GM12873 (cell line): ENCODE measurements at regions not wholly inside any gene's neighbourhood (a gene's known extent, or its start where the extent isn't known, plus 50 kb on each side); places are given as distances from the start of the nearest gene placed in this dataset.

Experiments
- TF ChIP-seq, protein P1 (sequence below): IDR thresholded peaks from 2 replicates; pipeline ENCODE4 v1.5.1; 2012; ENCODE audit warnings: low read depth, mild to moderate bottlenecking, moderate library complexity, low read length, control low read depth; ENCODE audit not compliant: insufficient read depth; ENCODE audit errors: missing control alignments

DNA sequence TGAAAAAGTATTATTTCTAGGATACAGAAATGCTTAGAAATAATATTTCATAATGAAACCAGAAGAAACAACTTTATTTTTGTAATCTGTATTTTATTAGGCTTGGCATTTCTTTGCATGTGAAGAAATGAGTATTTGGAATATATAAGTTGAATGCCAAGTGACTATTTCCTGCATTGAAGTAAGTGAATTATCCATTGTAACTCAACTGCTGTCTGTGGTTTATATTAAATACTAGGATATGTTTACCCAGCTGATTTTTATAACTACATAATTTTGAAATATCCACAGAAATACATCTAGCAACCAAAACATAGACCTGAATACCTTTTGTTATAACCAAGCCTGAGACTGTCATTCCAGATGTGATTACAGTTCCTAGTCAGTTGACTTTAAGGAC lies 207.6 kb downstream of the THBS2 start:
- TF ChIP-seq, protein P1, sequence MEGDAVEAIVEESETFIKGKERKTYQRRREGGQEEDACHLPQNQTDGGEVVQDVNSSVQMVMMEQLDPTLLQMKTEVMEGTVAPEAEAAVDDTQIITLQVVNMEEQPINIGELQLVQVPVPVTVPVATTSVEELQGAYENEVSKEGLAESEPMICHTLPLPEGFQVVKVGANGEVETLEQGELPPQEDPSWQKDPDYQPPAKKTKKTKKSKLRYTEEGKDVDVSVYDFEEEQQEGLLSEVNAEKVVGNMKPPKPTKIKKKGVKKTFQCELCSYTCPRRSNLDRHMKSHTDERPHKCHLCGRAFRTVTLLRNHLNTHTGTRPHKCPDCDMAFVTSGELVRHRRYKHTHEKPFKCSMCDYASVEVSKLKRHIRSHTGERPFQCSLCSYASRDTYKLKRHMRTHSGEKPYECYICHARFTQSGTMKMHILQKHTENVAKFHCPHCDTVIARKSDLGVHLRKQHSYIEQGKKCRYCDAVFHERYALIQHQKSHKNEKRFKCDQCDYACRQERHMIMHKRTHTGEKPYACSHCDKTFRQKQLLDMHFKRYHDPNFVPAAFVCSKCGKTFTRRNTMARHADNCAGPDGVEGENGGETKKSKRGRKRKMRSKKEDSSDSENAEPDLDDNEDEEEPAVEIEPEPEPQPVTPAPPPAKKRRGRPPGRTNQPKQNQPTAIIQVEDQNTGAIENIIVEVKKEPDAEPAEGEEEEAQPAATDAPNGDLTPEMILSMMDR, result no peak

DNA sequence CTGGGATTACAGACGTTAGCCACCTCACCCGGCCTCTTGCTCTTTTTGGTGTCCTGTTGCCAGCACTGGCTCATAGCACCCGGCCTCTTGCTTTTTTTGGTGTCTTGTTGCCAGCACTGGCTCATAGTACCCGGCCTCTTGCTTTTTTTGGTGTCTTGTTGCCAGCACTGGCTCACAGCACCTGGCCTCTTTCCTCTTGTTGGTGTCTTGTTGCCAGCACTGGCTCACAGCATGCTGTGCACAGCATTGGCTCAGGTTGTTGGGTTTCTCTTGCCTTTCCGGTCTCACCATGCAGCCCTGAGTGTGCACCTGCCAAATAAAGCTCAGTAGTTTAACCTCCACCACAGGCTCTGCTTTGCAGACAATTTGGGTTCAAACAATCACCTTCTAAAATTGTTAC lies 208.2 kb downstream of the THBS2 start:
- TF ChIP-seq, protein P1, result no peak

DNA sequence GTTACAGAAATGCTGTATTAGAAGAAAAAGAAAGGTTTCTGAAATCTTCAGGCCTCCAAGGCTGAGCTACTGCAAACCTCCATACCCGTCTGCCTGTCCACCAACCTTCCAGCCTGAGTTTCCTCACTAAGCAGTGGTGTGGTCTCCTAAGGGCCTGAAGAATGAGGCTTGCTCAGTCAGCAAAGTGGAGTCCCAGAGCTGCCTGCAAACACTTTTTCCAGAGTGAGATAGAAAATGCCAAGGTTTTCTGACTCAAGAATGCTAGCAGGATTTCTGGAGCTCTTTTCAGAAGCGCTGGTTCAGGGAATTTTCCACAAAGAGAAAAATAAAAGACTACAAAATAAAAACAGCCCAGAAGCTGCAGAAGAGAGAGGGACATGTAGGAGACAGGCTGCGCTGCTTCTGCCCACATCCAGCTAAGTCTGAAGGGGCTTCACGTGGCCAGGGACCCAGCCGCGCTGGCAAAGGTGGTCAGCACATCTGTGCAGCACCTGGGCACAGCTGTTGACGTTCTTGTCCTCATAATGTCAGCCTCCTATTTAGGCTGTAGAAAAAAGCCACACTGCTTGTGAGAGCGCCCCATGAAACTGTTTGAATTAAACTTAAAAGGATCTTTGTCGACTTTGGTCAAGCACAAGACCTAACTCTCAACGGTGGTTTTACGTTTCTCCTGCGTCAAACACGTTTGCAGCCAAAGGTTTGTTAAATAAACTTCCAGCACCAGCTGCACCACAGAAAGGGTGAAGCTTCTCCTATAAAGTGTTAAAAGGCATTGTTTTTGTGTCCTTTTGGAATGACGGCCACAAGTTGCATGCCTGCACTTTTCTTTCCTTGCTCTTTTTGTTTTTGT lies 209.0 kb downstream of the THBS2 start:
- TF ChIP-seq, protein P1, result no peak

DNA sequence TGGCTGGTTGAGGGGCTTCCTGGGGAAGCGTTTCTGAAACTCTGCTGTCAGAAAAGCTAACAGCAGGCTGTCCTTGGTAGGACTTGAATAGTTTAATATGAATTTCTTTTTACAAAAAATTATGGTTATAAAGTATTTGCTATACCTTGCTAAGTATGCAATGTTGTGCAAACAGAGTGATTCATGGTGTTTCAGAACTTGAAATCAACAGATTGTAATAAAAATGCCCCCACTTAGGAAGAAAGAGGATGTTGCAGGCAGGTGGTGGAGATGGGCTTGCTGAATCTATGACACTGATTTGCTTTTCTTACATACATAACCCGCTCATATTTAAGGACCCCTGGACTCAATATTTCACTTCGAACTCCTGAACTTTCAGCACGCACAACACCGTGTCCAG lies 211.6 kb downstream of the THBS2 start:
- TF ChIP-seq, protein P1, result no peak

DNA sequence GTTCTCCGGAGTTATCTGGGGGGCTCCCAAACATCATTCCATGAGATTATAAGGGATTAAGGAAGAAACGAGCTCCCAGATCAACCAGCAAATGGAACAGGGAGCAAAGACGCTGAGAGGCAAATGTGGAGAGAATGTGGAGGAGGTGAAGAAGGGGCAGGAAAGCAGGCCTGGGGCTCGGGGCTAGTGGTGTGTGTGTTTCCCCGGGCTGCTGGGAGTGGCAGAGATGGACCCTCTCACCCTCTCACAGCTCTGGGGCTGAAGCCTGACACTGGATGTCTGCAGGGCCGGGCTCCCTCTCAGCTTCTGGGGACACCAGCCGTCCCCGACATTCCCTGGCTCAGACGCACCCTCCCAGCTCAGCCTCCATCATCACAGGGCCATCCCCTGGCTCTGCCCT lies 212.6 kb downstream of the THBS2 start:
- TF ChIP-seq, protein P1, result no peak

DNA sequence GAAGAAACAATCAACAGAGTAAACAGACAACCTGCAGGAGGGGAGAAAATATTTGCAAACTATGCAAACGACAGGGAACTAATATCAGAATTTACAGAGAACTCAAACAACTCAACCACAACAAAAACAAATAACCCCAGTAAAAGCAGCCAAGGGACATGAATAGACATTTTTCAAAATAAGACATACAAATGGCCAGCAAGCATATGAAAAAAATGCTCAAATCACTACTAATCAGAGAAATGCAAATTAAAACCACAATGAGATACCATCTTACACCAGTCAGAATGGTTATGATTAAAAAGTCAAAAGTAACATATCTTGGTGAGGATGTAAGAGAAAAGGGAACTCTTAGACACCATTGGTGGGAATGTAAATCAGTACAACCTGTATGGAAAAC lies 215.0 kb downstream of the THBS2 start:
- TF ChIP-seq, protein P1, result no peak

DNA sequence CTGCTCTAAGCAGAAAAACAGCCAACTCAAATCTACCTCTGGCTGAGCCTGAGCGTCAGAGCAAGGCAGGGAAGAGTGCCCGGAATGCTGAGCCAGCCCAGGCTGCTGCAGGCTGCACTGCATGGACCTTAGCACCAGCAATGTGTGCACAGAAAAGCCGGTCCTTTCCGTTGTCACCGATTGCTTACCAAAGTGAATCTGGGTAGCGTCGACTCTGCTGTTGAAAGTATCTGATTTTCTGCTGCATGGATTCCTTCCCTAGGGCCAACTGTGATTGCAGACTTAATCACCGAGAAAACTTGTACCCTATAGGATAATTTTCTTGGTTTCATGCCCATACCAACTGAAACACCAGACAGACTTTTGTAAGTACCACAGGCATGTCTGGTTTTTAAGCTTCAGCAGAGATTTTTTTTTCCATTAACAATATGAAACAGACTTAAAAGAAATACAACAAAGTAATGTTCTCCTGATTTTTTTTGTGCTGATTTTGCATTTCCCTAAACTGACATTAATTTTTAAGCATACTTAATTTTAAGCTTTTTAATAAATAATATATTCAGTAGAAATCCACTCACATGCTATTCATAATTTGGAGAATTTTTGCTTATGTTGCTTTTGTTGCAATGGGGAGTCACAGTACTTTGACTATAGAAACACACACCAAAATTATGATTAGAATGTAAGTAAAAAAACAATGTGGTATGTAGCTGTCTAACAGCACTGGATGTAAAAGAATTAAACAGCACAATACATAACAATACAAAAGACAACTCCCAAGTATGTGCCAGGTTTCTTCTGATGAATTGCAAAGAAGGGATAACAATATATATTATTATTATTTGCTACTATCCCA lies 218.0 kb downstream of the THBS2 start:
- TF ChIP-seq, protein P1, result no peak
